ENCODE measurements at regions not wholly inside any gene's neighbourhood (a gene's known extent, or its start where the extent isn't known, plus 50 kb on each side); places are given as distances from the start of the nearest gene placed in this dataset.

- no peak for TF ChIP-seq CTCF (IDR thresholded peaks at IDR 0.05)
- TF ChIP-seq POLR2A (IDR thresholded peaks at IDR 0.05; ENCODE audit: low read length): no peak
- TF ChIP-seq EHMT2 (IDR thresholded peaks at IDR 0.05; ENCODE audit: low read depth): no peak
- TF ChIP-seq POLR2AphosphoS2 (conservative IDR thresholded peaks at IDR 0.05; ENCODE audit: low read length): no peak
- TF ChIP-seq REST (IDR thresholded peaks at IDR 0.05): no peak
- TF ChIP-seq JUN (IDR thresholded peaks at IDR 0.05): no peak
- TF ChIP-seq KDM1A (IDR thresholded peaks at IDR 0.05; ENCODE audit: low read depth): no peak
- no peak for TF ChIP-seq ZC3H11A (IDR thresholded peaks at IDR 0.05)
- no peak for TF ChIP-seq MAFK (IDR thresholded peaks at IDR 0.05; ENCODE audit: partially characterized antibody)
- TF ChIP-seq MAX (IDR thresholded peaks at IDR 0.05): no peak
- TF ChIP-seq ZFP36 (IDR thresholded peaks at IDR 0.05; ENCODE audit: borderline replicate concordance, partially characterized antibody): no peak
- no peak for TF ChIP-seq MAZ (IDR thresholded peaks at IDR 0.05; ENCODE audit: borderline replicate concordance, low read depth, low read length)
- no peak for TF ChIP-seq RAD21 (conservative IDR thresholded peaks at IDR 0.05 in 1 of 2, IDR thresholded peaks at IDR 0.05 in 1 of 2)
Measured at GRCh38 chr20:60326821-60327220, 368.6 kb downstream of the CDH26 start.
